Activated CD8-positive, alpha-beta memory T cell treated with anti-CD3 and anti-CD28 coated beads for 1 hour (primary cell): ENCODE measurements at regions not wholly inside any gene's neighbourhood (a gene's known extent, or its start where the extent isn't known, plus 50 kb on each side); places are given as distances from the start of the nearest gene placed in this dataset.
"Not testable (repeated sequence)": the region's sequence is repeated elsewhere in the genome, so short reads cannot be mapped to it uniquely, and the experiment has no call there.

Experiments
- DNase-seq, 2 donors: peaks; one replicate each; pipeline ENCODE4 v3.0.0-alpha.2; 2020; ENCODE audit warnings: low read depth in 1 of 2; ENCODE audit errors: extremely low read depth in 1 of 2

GRCh38 chr14:49946320-49947141 lies 53.6 kb downstream of the ARF6 start:
- no peak for DNase-seq

- DNase-seq: no peak
Measured at GRCh38 chr14:49947506-49947905, 54.6 kb downstream of the ARF6 start.

- no peak for DNase-seq
Measured at GRCh38 chr14:49950275-49951228, 57.7 kb downstream of the ARF6 start.

- no peak for DNase-seq
Measured at GRCh38 chr14:49951229-49951607, 58.3 kb downstream of the ARF6 start.

GRCh38 chr14:49951691-49952345 lies 58.9 kb downstream of the ARF6 start:
- no peak for DNase-seq

- no peak for DNase-seq
Measured at GRCh38 chr14:49953196-49953595, 60.3 kb downstream of the ARF6 start.

- DNase-seq: no peak
Measured at GRCh38 chr14:49954171-49954631, 61.3 kb downstream of the ARF6 start.

- DNase-seq: no peak
Measured at GRCh38 chr14:49955024-49955423, 62.1 kb downstream of the ARF6 start.

GRCh38 chr14:49957089-49957852 lies 64.4 kb downstream of the ARF6 start:
- DNase-seq: no peak

- DNase-seq: no peak
Measured at GRCh38 chr14:49959822-49960408, 67.0 kb downstream of the ARF6 start.

GRCh38 chr14:49960453-49960852 lies 67.6 kb downstream of the ARF6 start:
- no peak for DNase-seq

- DNase-seq: no peak
Measured at GRCh38 chr14:49961270-49962222, 68.7 kb downstream of the ARF6 start.

GRCh38 chr14:49962621-49963020 lies 69.7 kb downstream of the ARF6 start:
- no peak for DNase-seq

GRCh38 chr14:49965068-49965651 lies 72.3 kb downstream of the ARF6 start:
- not testable (repeated sequence) for DNase-seq

- DNase-seq: no peak
Measured at GRCh38 chr14:49966304-49966809, 73.5 kb downstream of the ARF6 start.

GRCh38 chr14:49966971-49967630 lies 74.2 kb downstream of the ARF6 start:
- DNase-seq: no peak

- DNase-seq: no peak
Measured at GRCh38 chr14:49969961-49970360, 77.1 kb downstream of the ARF6 start.
